H1 (cell line): ENCODE measurements at regions not wholly inside any gene's neighbourhood (a gene's known extent, or its start where the extent isn't known, plus 50 kb on each side); places are given as distances from the start of the nearest gene placed in this dataset.

Experiments used
- CTCF ChIA-PET: fragments of 300-600 bp; sonication (Branson Sonifier 250); formaldehyde crosslinking; loops from one replicate; lab custom pipeline; 2021; ENCODE audit not compliant: partially characterized antibody; lab: Charles Lee
- POLR2A ChIA-PET: fragments of 300-600 bp; sonication (Branson Sonifier 250); formaldehyde crosslinking; loops from one replicate; lab custom pipeline; 2021; ENCODE audit warnings: inconsistent platforms; ENCODE audit not compliant: partially characterized antibody; lab: Charles Lee
- DNase-seq, 2 experiments: peaks; one replicate each; pipeline versions ENCODE4 v3.0.0 to v3.0.0-alpha.2; 2010 to 2022; ENCODE audit warnings: low spot score in 2 of 2, low read depth in 1 of 2, mixed read lengths in 1 of 2
- FAIRE-seq: peaks from 2 replicates; lab custom pipeline; 2011; peaks lifted over from hg19 to GRCh38; lab: Jason Lieb, UNC
- H2AFZ ChIP-seq: 2 replicates; pipeline ENCODE4 v1.8.1; 2012; ENCODE audit warnings: low read length, inconsistent platforms
- H2AK5ac ChIP-seq: 2 replicates; pipeline ENCODE4 v1.6.1; 2013; ENCODE audit warnings: low read depth, low read length
- H2BK120ac ChIP-seq: replicated peaks from 2 replicates; pipeline ENCODE3; 2013; ENCODE audit warnings: low read depth, low read length, inconsistent platforms
- H2BK12ac ChIP-seq: 2 replicates; pipeline ENCODE4 v1.6.1; 2013; ENCODE audit warnings: low read depth, low read length
- H2BK15ac ChIP-seq: 2 replicates; pipeline ENCODE4 v1.6.1; 2013; ENCODE audit warnings: low read length
- H2BK20ac ChIP-seq: 2 replicates; pipeline ENCODE4 v1.6.1; 2013; ENCODE audit warnings: low read length
- H2BK5ac ChIP-seq: 2 replicates; pipeline ENCODE4 v1.6.1; 2013; ENCODE audit warnings: low read depth, low read length
- H3K14ac ChIP-seq: 2 replicates; pipeline ENCODE4 v1.6.1; 2013; ENCODE audit warnings: inconsistent platforms; ENCODE audit not compliant: insufficient read length
- H3K18ac ChIP-seq: 2 replicates; pipeline ENCODE4 v1.6.1; 2013; ENCODE audit warnings: low read length; ENCODE audit errors: extremely low read depth
- H3K23ac ChIP-seq: 2 replicates; pipeline ENCODE4 v1.6.1; 2013; ENCODE audit warnings: inconsistent platforms; ENCODE audit not compliant: insufficient read length
- H3K23me2 ChIP-seq: 2 replicates; pipeline ENCODE4 v1.6.1; 2013; ENCODE audit warnings: low read depth, low read length
- H3K27ac ChIP-seq: 2 replicates; pipeline ENCODE4 v1.6.1; 2011; ENCODE audit warnings: low read depth, low read length, inconsistent platforms
- H3K27me3 ChIP-seq, 4 experiments: replicated peaks in 1 of 4; 1 replicate in 1 of 4; 2 replicates in 3 of 4; pipeline versions ENCODE4 v1.6.1 to v1.8.1; 2011 to 2013; ENCODE audit warnings: low read length in 3 of 4, mild to moderate bottlenecking in 3 of 4, inconsistent platforms in 2 of 4, mixed read lengths in 2 of 4, moderate library complexity in 1 of 4; ENCODE audit not compliant: control insufficient read depth in 3 of 4, insufficient read depth in 3 of 4; ENCODE audit errors: extremely low read depth in 1 of 4
- H3K36me3 ChIP-seq, 4 experiments: 2 replicates each; pipeline versions ENCODE4 v1.6.1 to v1.8.1; 2011 to 2013; ENCODE audit warnings: mild to moderate bottlenecking in 4 of 4, low read length in 3 of 4, moderate library complexity in 2 of 4, control low read depth in 1 of 4, inconsistent platforms in 1 of 4; ENCODE audit not compliant: insufficient read depth in 4 of 4, control insufficient read depth in 2 of 4
- H3K4ac ChIP-seq: replicated peaks from 2 replicates; pipeline ENCODE3; 2013; ENCODE audit warnings: low read length, low read depth, mixed read lengths, inconsistent platforms; ENCODE audit not compliant: insufficient read length
- H3K4me1 ChIP-seq, 4 experiments: replicated peaks in 1 of 4; 1 replicate in 1 of 4; 2 replicates in 3 of 4; pipeline versions ENCODE4 v1.6.1 to v1.8.1; 2011 to 2013; ENCODE audit warnings: low read length in 3 of 4, inconsistent platforms in 2 of 4, mixed read lengths in 1 of 4; ENCODE audit not compliant: insufficient read depth in 4 of 4, control insufficient read depth in 3 of 4
- H3K4me2 ChIP-seq, 2 experiments: 2 replicates each; pipeline versions ENCODE4 v1.6.1 to v1.8.1; 2011 to 2013; ENCODE audit warnings: low read depth in 2 of 2, low read length in 2 of 2, control low read depth in 1 of 2, inconsistent platforms in 1 of 2, mild to moderate bottlenecking in 1 of 2; ENCODE audit not compliant: insufficient read depth in 1 of 2
- H3K4me3 ChIP-seq, 4 experiments: fragments of 200-600, 300-600 bp in 1 of 4; sonication (generic), shearing (Covaris generic), sonication (Bioruptor Twin) in 1 of 4; 2 replicates each; pipeline versions ENCODE4 v1.5.1 to v1.8.1; 2011 to 2016; ENCODE audit warnings: low read length in 4 of 4, low read depth in 3 of 4, control low read depth in 2 of 4, inconsistent platforms in 2 of 4, mild to moderate bottlenecking in 2 of 4, mixed read lengths in 1 of 4, moderate library complexity in 1 of 4; ENCODE audit not compliant: insufficient read depth in 2 of 4; ENCODE audit errors: extremely low read depth in 1 of 4
- H3K56ac ChIP-seq: replicated peaks from 2 replicates; pipeline ENCODE3; 2013; ENCODE audit warnings: low read depth, mild to moderate bottlenecking, mixed read lengths, low read length, inconsistent platforms; ENCODE audit not compliant: insufficient read length
- H3K79me1 ChIP-seq: 2 replicates; pipeline ENCODE4 v1.6.1; 2013; ENCODE audit warnings: low read depth, low read length, control low read depth
- H3K79me2 ChIP-seq, 2 experiments: 2 replicates each; pipeline versions ENCODE4 v1.6.1 to v1.8.1; 2012 to 2013; ENCODE audit warnings: low read length in 2 of 2, mild to moderate bottlenecking in 2 of 2, inconsistent platforms in 1 of 2; ENCODE audit not compliant: insufficient read depth in 2 of 2, control insufficient read depth in 1 of 2
- H3K9ac ChIP-seq, 4 experiments: replicated peaks in 1 of 4; 1 replicate in 1 of 4; 2 replicates in 3 of 4; pipeline versions ENCODE4 v1.6.1 to v1.8.1; 2011 to 2013; ENCODE audit warnings: low read depth in 3 of 4, low read length in 3 of 4, control low read depth in 2 of 4, mild to moderate bottlenecking in 2 of 4, moderate library complexity in 2 of 4, inconsistent platforms in 1 of 4; ENCODE audit errors: extremely low read depth in 1 of 4
- H3K9me3 ChIP-seq, 2 experiments: 2 replicates each; pipeline versions ENCODE4 v1.6.1 to v1.8.1; 2012 to 2013; ENCODE audit warnings: mild to moderate bottlenecking in 2 of 2, moderate library complexity in 2 of 2, control low read depth in 1 of 2, inconsistent platforms in 1 of 2, low read depth in 1 of 2, low read length in 1 of 2, mixed read lengths in 1 of 2; ENCODE audit not compliant: insufficient read depth in 2 of 2
- H4K20me1 ChIP-seq, 2 experiments: replicated peaks in 1 of 2; 2 replicates each; pipeline versions ENCODE3 to v1.8.1; 2011 to 2013; ENCODE audit warnings: inconsistent platforms in 2 of 2, low read length in 2 of 2, mild to moderate bottlenecking in 1 of 2; ENCODE audit not compliant: insufficient read depth in 2 of 2, control insufficient read depth in 1 of 2
- H4K5ac ChIP-seq: 2 replicates; pipeline ENCODE4 v1.6.1; 2013; ENCODE audit warnings: low read length, low read depth, mixed read lengths, inconsistent platforms; ENCODE audit not compliant: insufficient read length
- H4K8ac ChIP-seq: 2 replicates; pipeline ENCODE4 v1.8.0; 2013; ENCODE audit warnings: mild to moderate bottlenecking, moderate library complexity, low read length, inconsistent platforms; ENCODE audit not compliant: insufficient read depth; ENCODE audit errors: extremely low read depth
- H4K91ac ChIP-seq: replicated peaks from 2 replicates; pipeline ENCODE3; 2013; ENCODE audit warnings: low read length, mixed read lengths, inconsistent platforms; ENCODE audit not compliant: insufficient read length
- ASH2L ChIP-seq: fragments of 200-600, 300-600 bp; sonication (generic); IDR thresholded peaks from one replicate; pipeline ENCODE4 v1.7.1; 2017; ENCODE audit warnings: low read length
- BRCA1 ChIP-seq: IDR thresholded peaks from 2 replicates; pipeline ENCODE4 v1.6.1; 2012; ENCODE audit warnings: low read depth, low read length, improper control_type of control experiment
- MAFK ChIP-seq: IDR thresholded peaks from 2 replicates; pipeline ENCODE4 v1.6.1; 2012; ENCODE audit warnings: low read depth, mild to moderate bottlenecking, improper control_type of control experiment, low read length
- POLR2A ChIP-seq, 2 experiments: IDR thresholded peaks; 1 replicate in 1 of 2; 2 replicates in 1 of 2; pipeline ENCODE4 v1.6.1; 2011; ENCODE audit warnings: low read depth in 2 of 2, low read length in 2 of 2, mild to moderate bottlenecking in 2 of 2; ENCODE audit errors: control extremely low read depth in 1 of 2
- SIRT6 ChIP-seq: IDR thresholded peaks from one replicate; pipeline ENCODE4 v1.7.1; 2012; ENCODE audit warnings: low read length, inconsistent platforms
- SP2 ChIP-seq: IDR thresholded peaks from 2 replicates; pipeline ENCODE4 v1.6.1; 2012; ENCODE audit warnings: mild to moderate bottlenecking, low read length, inconsistent platforms
- USF2 ChIP-seq: IDR thresholded peaks from 2 replicates; pipeline ENCODE4 v1.6.1; 2011; ENCODE audit warnings: low read length, improper control_type of control experiment
- TF ChIP-seq, protein P1 (sequence below): IDR thresholded peaks from 2 replicates; pipeline ENCODE4 v1.6.1; 2011; ENCODE audit warnings: low read depth, mild to moderate bottlenecking, low read length; ENCODE audit not compliant: insufficient read depth

DNA sequence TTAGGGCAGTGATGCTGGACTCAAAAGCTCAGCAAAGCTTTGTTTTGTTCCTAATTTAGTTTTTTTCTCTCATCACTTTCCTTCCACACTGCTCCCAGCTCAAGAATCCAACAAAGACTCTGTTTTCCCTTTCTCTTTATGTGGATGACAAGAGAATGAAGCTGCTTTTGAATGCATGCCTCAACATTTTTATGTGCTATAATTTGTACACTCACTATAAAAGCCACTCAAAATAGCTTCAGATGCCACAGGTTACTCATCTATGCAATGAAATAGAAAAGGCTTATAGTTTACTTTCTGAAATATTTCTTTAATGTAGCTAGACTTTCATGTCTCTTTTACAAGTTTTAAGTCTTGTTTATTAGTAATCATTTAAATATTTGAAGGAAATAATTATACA, 714.9 kb downstream of the OTOL1 start:
- H3K18ac ChIP-seq, result no peak overlapping the region
- no peaks in the 10 kb centered on the region for H3K23me2 ChIP-seq
- H3K4me2 ChIP-seq, result no peak overlapping the region
- ChIA-PET POLR2A (no interaction called here), CTCF (interaction anchor here (0.6 kb wide), 1 partner anchor 95 kb away, joined by 6 read pairs; no protein-coding TSS in a partner anchor)
- H3K23ac ChIP-seq, result no peak overlapping the region
- H2AFZ ChIP-seq, result peak overlapping the region; percentile 21; the same call in 1 of the 2 replicates
- no peak overlapping the region for H2BK5ac ChIP-seq
- H3K4me1 ChIP-seq, result no peaks in the 10 kb centered on the region
- no peak for DNase-seq
- H3K79me1 ChIP-seq, result no peaks in the 10 kb centered on the region
- H3K14ac ChIP-seq, result no peak overlapping the region
- no peak overlapping the region for H2BK15ac ChIP-seq
- H4K8ac ChIP-seq, result no peak overlapping the region
- no peak overlapping the region for H4K5ac ChIP-seq
- H2BK120ac ChIP-seq, result no peak overlapping the region
- H3K27me3 ChIP-seq, result no peaks in the 10 kb centered on the region
- no peak overlapping the region for H3K4me3 ChIP-seq
- no peak overlapping the region for H4K91ac ChIP-seq
- H3K9me3 ChIP-seq, result no peaks in the 10 kb centered on the region
- H2AK5ac ChIP-seq, result no peak overlapping the region
- no peaks in the 10 kb centered on the region for H4K20me1 ChIP-seq
- H3K9ac ChIP-seq, result no peak overlapping the region
- no peak for TF ChIP-seq ASH2L
- no peak for TF ChIP-seq POLR2A (IDR thresholded peaks at IDR 0.05; ENCODE audit: control extremely low read depth in 1 of 2, low read depth in 2 of 2, low read length in 2 of 2)
- no peak for TF ChIP-seq MAFK
- TF ChIP-seq BRCA1, result no peak
- TF ChIP-seq SP2, result no peak
- TF ChIP-seq SIRT6, result no peak
- TF ChIP-seq USF2, result no peak
- TF ChIP-seq, protein P1, sequence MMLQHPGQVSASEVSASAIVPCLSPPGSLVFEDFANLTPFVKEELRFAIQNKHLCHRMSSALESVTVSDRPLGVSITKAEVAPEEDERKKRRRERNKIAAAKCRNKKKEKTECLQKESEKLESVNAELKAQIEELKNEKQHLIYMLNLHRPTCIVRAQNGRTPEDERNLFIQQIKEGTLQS, result no peak
- TF ChIP-seq, all 59 proteins: peak for 0
- no peak overlapping the region for H3K27ac ChIP-seq
- FAIRE-seq, result no peak
- no peak overlapping the region for H3K56ac ChIP-seq
- no peaks in the 10 kb centered on the region for H3K79me2 ChIP-seq
- no peak overlapping the region for H3K4ac ChIP-seq
- H2BK20ac ChIP-seq, result no peak overlapping the region
- no peak overlapping the region for H2BK12ac ChIP-seq
- H3K36me3 ChIP-seq, result no peaks in the 10 kb centered on the region
